GM21423 (cell line): ENCODE measurements at regions not wholly inside any gene's neighbourhood (a gene's known extent, or its start where the extent isn't known, plus 50 kb on each side); places are given as distances from the start of the nearest gene placed in this dataset.

ENCODE experiments used
- ATAC-seq: cut with Tn5 transposase; IDR thresholded peaks from one replicate; pipeline ENCODE4 v1.9.1; 2021; ENCODE audit warnings: mild to moderate bottlenecking, moderate library complexity; ENCODE audit not compliant: unreplicated experiment

- no peak for ATAC-seq
These were observed 112.5 kb downstream of the MATN1 start for GRCh38 chr1:30610917-30611316.

DNA sequence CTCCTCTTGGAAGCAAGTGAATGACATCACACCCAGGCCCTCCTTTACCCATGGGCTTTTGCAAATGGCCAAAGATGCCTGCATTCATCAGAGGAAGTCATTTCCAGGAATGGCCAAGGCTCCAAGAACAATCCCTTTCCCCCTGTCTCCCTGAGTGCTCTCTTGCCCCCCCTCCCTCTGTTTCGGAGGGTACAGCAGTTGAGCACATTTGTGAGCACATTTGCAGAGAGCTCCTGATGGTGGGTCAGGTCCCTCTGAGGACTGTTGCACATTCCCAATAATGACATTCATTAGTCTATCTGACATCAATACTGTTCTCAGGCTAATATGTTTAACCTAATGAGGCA is 113.4 kb downstream of the MATN1 start:
- no peak for ATAC-seq

GRCh38 chr1:30609336-30609998 is 113.9 kb downstream of the MATN1 start:
- no peak for ATAC-seq

DNA sequence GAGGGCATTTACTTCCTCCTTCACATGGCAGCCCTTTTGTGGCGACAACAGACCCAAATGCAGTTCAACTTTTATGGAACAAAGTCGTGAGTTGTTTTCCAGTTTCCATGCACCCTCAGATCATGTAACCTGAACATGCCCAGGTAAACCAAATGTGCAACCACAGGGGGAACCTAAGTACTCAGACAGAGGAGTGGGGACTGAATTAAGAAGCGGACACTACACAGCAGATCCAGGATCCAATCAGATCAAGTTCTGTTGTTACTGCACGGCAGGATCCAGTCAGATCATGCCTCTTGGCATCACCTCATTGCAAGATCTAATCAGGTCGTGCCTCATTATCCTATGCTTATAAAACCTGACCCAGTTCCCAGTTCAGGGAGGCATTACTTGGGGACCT is 115.7 kb downstream of the MATN1 start:
- no peak for ATAC-seq

GRCh38 chr1:30606166-30606565 is 117.2 kb downstream of the MATN1 start:
- ATAC-seq = no peak

GRCh38 chr1:30605441-30605920 is 117.9 kb downstream of the MATN1 start:
- no peak for ATAC-seq

DNA sequence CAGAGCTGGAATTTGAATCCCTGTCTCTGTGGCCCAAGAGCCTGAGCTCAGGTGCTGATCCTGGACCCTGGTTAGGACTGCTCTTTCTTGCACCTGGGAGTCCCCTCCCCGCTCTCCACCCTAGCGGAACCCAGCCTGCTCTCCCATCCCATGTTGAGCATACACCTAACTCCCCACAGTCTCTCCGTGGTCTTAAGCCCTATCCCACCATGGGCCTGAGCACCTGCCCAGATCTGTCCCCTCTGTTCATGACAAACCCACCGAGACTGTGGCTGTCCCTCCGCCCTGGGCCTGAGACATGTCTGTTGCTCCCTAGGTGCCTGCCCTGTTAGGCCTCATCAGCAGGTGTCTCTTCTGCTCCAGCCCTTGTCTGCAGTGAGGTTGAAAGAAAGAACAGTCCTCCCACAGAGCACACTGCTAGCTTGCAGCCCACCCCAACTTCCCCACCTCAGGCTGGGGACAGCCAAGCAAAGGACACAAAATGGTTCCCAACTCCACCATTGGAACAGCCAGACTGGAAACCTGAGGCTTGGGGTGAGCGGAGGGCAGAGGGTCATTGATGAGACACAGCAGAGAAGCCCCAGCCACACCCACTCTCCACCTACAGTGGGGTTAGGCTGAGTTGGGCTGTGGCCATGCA is 118.5 kb downstream of the MATN1 start:
- ATAC-seq = no peak

GRCh38 chr1:30603081-30603858 is 120.1 kb downstream of the MATN1 start:
- ATAC-seq = no peak

DNA sequence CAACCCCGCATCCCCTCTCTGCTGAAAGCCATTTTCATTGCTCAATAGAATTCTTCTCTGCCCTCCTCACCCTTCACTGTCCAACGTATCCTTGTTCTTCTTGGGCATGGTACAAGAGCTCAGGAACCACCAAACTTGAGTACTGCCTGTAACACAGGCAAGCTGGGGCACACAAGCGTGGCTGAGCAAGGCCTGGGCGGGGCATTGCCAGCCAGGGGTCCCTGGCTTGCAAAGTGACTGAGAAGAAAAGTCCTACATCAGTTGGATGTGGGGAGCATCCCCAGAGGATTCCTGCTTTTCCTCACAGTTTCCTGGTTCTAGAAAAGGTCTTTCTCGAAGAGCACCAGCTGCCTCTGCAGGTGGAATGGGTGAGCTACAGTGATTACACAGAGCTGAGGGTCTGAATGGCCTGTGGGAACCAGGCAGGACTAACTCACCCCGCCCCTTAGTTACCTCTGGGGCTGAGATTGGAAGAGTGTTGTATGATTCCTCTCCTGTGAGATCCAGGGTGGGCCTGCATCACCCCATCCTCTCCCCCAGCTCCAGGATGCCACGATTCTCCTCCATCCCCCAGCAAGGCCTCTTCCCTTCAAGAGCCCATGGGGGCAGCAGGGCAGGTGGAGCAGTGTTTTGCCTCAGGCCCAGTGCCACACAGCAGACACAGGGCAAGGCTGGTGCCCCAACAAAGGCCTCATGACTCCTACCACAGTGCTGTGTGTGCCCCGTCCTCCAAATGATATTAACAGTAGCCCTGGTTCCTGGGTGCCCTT is 121.9 kb downstream of the MATN1 start:
- ATAC-seq = no peak

GRCh38 chr1:30600706-30601105 is 122.7 kb downstream of the MATN1 start:
- ATAC-seq = no peak

- ATAC-seq = no peak
These were observed 123.1 kb downstream of the MATN1 start for GRCh38 chr1:30600258-30600657.

- no peak for ATAC-seq
These were observed 123.7 kb downstream of the MATN1 start for GRCh38 chr1:30599721-30600120.

DNA sequence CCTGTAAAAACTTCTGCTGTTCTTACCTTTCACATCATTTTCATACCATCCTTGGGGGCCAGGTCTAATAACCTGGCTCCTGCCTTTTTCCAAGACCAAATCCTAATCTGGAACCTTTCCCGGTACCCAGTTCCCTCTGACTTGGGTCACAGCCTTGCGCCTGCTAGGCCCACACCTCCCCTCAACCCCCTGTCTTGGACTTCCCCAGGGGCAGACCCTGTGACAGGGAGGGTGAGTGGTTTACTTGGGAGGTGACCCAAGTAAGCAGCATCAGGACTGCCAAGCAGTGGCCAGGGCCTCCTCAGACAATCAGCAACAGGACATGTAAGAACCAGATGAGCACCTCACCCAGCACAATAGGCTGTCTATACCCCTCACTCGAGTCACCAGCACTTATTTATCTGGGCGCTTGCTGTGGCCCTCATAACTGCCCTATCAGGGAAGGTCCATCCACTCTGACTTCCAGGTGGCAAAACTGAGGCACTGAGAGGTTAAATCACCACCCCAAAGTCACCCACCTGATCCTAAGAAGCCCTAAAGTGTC is 124.7 kb downstream of the MATN1 start:
- no peak for ATAC-seq

GRCh38 chr1:30597711-30598110 is 125.7 kb downstream of the MATN1 start:
- ATAC-seq = no peak

DNA sequence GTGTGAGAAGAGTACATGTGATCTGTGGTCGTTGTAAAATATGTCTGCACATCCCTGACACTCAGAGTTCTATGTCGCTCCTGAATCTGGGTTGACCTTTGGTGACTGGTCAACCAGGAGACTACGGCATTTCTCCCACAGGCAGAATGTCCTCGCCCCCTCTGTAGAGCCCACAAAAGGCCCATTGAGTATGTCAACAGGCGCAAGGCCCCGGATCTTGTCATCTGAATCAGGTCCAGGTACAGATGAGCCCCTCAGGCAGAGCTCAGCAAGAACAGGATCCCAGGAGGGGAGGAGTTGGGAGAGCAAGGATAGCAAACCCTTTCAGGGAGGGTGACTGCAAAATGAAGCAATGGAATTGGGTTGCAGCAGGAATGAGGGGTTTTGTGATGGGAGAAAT is 126.5 kb downstream of the MATN1 start:
- no peak for ATAC-seq

DNA sequence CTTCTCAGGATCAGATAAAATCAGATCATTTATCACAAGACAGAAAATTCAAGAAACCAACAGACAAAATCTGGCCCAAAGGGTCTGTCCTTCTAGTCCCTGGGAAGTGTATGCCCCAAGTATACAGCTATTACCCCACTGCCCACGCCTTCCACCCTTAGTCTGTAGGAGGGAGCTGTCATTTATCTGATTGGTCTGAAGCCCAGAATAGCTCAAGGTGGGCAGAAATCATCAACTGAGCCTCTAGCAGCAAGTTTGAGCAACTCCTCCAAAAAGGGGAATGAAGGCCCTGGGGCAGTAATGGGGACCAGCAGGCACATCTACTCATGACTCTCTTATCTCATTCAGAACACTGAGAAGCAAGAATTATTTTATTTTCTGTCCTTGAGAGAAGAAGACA is 126.9 kb downstream of the MATN1 start:
- no peak for ATAC-seq

DNA sequence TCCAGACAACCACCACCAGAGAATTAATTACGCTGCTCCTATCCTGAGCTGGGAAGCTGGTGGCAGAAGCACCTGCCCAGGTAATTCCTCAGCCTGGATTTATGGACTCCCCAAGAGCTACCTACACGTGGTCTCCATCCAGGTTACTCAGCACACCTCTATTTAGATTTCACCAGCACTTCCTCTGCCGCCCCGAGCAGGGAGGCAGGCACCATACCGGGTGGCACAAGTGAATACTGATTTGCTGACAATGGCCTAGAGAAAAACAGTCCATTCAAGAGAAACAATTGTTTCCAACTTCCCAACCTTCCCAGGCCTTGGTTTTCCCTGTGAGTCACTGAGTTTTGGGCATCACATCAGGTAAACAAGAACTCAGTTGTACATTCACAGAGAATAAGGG is 134.3 kb downstream of the MATN1 start:
- ATAC-seq = no peak

- ATAC-seq = no peak
These were observed 134.9 kb downstream of the MATN1 start for GRCh38 chr1:30588311-30589073.

DNA sequence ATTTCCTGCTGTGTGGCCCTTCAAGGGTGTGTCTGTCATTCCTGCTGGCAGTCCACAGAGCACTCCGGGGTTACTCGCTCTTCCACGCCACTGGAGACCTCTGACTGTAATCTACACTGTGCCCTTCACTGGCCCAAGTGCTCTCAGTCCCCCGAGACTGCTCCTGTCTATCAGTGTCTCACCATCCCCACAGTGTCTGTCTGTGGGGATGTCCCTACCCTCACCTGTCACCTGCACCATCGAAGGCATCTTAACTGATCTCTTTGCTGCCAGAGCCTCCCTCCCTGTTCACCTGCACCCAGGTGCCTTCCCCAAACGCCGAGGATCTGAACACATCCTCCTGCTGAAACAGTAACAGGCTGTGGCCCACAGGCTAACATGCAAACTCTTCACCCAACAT is 136.7 kb downstream of the MATN1 start:
- no peak for ATAC-seq

GRCh38 chr1:30579580-30579979 is 143.8 kb downstream of the MATN1 start:
- ATAC-seq = no peak
